OCI-LY7 (cell line): ENCODE measurements at regions not wholly inside any gene's neighbourhood (a gene's known extent, or its start where the extent isn't known, plus 50 kb on each side); places are given as distances from the start of the nearest gene placed in this dataset.

Experiments
- CTCF ChIP-seq: fragments of 200-600 bp; sonication (generic); conservative IDR thresholded peaks from 2 replicates; pipeline ENCODE4 v1.5.1; 2014; ENCODE audit warnings: mild to moderate bottlenecking, antibody characterized with exemption, low read length, moderate library complexity, mixed read lengths
- EZH2phosphoT487 ChIP-seq: fragments of 200-600 bp; sonication (generic); IDR thresholded peaks from 2 replicates; pipeline ENCODE4 v1.6.1; 2018; ENCODE audit warnings: low read depth, borderline replicate concordance, mild to moderate bottlenecking, mixed run types, antibody characterized with exemption, low read length, moderate library complexity, mixed read lengths

DNA sequence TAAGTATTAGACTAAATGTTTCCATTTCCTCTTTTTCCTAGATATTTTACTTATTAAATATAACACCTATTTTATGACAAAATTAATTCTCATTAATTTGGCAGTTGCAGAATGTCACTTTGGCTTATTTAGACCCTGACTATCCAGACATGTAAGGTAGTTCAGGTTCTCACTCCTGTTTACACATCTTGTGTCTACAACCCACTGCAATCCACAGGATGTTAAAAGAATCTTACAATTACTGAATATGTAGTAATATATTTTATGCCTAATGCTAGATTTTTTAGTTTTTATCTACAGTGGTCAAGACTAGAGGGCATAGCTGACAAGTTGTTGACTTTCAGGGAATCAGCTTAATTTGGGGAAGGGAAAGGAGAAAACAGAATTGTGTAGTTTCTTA, 346.7 kb downstream of the USP25 start:
- no peak for TF ChIP-seq CTCF
- TF ChIP-seq EZH2phosphoT487 = no peak
